Ishikawa (cell line): ENCODE measurements at regions not wholly inside any gene's neighbourhood (a gene's known extent, or its start where the extent isn't known, plus 50 kb on each side); places are given as distances from the start of the nearest gene placed in this dataset.

ENCODE experiments used
- CEBPB ChIP-seq: IDR thresholded peaks from 2 replicates; pipeline ENCODE4 v1.6.1; 2012
- CREB1 ChIP-seq: IDR thresholded peaks from 2 replicates; pipeline ENCODE4 v1.6.1; 2012; ENCODE audit warnings: low read depth
- FOXM1 ChIP-seq: IDR thresholded peaks from 2 replicates; pipeline ENCODE4 v1.6.1; 2012; ENCODE audit warnings: low read depth, borderline replicate concordance
- REST ChIP-seq: IDR thresholded peaks from 2 replicates; pipeline ENCODE4 v1.6.1; 2012; ENCODE audit warnings: low read depth, mild to moderate bottlenecking
- TCF12 ChIP-seq: IDR thresholded peaks from 2 replicates; pipeline ENCODE4 v1.6.1; 2012; ENCODE audit warnings: low read depth
- TF ChIP-seq, protein P1 (sequence below): IDR thresholded peaks from 2 replicates; pipeline ENCODE4 v1.6.1; 2012

DNA sequence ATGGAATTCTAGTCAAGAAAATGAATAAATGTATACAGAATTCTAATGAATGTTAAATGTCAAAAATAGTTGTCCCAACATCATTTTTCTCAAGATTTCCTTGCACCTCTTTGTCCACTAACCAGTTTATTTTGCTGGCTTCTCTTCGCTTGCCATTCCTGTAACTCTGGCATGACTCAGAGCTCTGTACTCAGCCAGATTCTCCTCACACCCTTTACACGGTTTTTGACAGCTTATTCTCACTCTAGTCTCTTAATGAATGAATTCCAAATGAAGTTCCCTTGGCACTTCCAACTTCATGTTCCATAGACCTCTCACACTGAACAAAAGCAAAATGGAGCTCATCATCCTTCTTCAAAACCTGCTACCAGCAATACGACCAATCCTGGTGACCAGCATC lies 419.3 kb upstream of the SLIT2 start:
- TF ChIP-seq CREB1 (no peak), REST (no peak), TCF12 (no peak), CEBPB (no peak), FOXM1 (no peak)
- TF ChIP-seq, protein P1, sequence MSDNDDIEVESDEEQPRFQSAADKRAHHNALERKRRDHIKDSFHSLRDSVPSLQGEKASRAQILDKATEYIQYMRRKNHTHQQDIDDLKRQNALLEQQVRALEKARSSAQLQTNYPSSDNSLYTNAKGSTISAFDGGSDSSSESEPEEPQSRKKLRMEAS, result no peak
